ENCODE measurements at regions not wholly inside any gene's neighbourhood (a gene's known extent, or its start where the extent isn't known, plus 50 kb on each side); places are given as distances from the start of the nearest gene placed in this dataset.
A peak's percentile ranks its signal among the peaks of the same experiment; 100 is the strongest.

- Histone ChIP-seq H3K9me3 (no peaks in the 10 kb centered on the region), H3K4me3 (no peak overlapping the region), H3K4me1 (no peaks in the 10 kb centered on the region), H3K27ac (no peak overlapping the region), H3K36me3 (replicated peaks in 1 of 2; ENCODE audit: insufficient read depth in 1 of 2, low read depth in 2 of 2) (no peaks in the 10 kb centered on the region), H3K27me3 (no peaks in the 10 kb centered on the region)
- intact Hi-C loops (cut with DNase I): loop anchor here (5.0 kb wide), 1 partner anchor 277 kb away; no protein-coding TSS in a partner anchor
- 29 to 30% methylated on average over 5 of the region's 5 CpGs for WGBS, 2 donors
- TF ChIP-seq POLR2A (IDR thresholded peaks at IDR 0.05): no peak
- TF ChIP-seq CTCF (IDR thresholded peaks at IDR 0.05): peak; percentile 63 to 86 (median 79)
- peak; percentile 87 for ATAC-seq
- DNase-seq: peak; percentile 62 to 75 (median 66)
Observed at GRCh38 chr18:32549248-32550110, 78.8 kb upstream of the GAREM1 start.

GRCh38 chr18:32548688-32549087 is 78.0 kb upstream of the GAREM1 start:
- Histone ChIP-seq H3K4me3 (no peak overlapping the region), H3K9me3 (no peaks in the 10 kb centered on the region), H3K27ac (no peak overlapping the region), H3K27me3 (no peaks in the 10 kb centered on the region), H3K36me3 (replicated peaks in 1 of 2; ENCODE audit: insufficient read depth in 1 of 2, low read depth in 2 of 2) (no peaks in the 10 kb centered on the region), H3K4me1 (no peaks in the 10 kb centered on the region)
- TF ChIP-seq CTCF (IDR thresholded peaks at IDR 0.05) (no peak), POLR2A (IDR thresholded peaks at IDR 0.05) (no peak)
- no peak for ATAC-seq
- WGBS, 2 donors: 53 to 71% methylated on average over 3 of the region's 3 CpGs
- no peak for DNase-seq
- intact Hi-C loops (cut with DNase I): loop anchor here (5.0 kb wide), 1 partner anchor 276 kb away; no protein-coding TSS in a partner anchor

GRCh38 chr18:32545631-32546030 is 74.9 kb upstream of the GAREM1 start:
- intact Hi-C loops (cut with DNase I): loop anchor here (5.0 kb wide), 1 partner anchor 273 kb away; no protein-coding TSS in a partner anchor
- Histone ChIP-seq H3K9me3 (no peaks in the 10 kb centered on the region), H3K4me1 (no peaks in the 10 kb centered on the region), H3K27me3 (no peaks in the 10 kb centered on the region), H3K4me3 (no peak overlapping the region), H3K27ac (no peak overlapping the region), H3K36me3 (replicated peaks in 1 of 2; ENCODE audit: insufficient read depth in 1 of 2, low read depth in 2 of 2) (no peaks in the 10 kb centered on the region)
- ATAC-seq: no peak
- 90 to 93% methylated on average over 2 of the region's 2 CpGs for WGBS, 2 donors
- DNase-seq: no peak
- TF ChIP-seq POLR2A (IDR thresholded peaks at IDR 0.05) (no peak), CTCF (IDR thresholded peaks at IDR 0.05) (no peak)

GRCh38 chr18:32544088-32544487 is 73.4 kb upstream of the GAREM1 start:
- no peak overlapping the region for H3K4me3 ChIP-seq
- TF ChIP-seq CTCF (IDR thresholded peaks at IDR 0.05) (no peak), POLR2A (IDR thresholded peaks at IDR 0.05) (no peak)
- no peaks in the 10 kb centered on the region for H3K9me3 ChIP-seq
- intact Hi-C loops (cut with DNase I): no loop called here
- 42 to 43% methylated on average over 1 of the region's 1 CpG for WGBS, 2 donors
- H3K27me3 ChIP-seq: no peaks in the 10 kb centered on the region
- H3K4me1 ChIP-seq: no peaks in the 10 kb centered on the region
- no peaks in the 10 kb centered on the region for H3K36me3 ChIP-seq (replicated peaks in 1 of 2; ENCODE audit: insufficient read depth in 1 of 2, low read depth in 2 of 2)
- no peak for ATAC-seq
- H3K27ac ChIP-seq: no peak overlapping the region
- DNase-seq: no peak
